PC-9 (cell line): ENCODE measurements at regions not wholly inside any gene's neighbourhood (a gene's known extent, or its start where the extent isn't known, plus 50 kb on each side); places are given as distances from the start of the nearest gene placed in this dataset.

ENCODE experiments used
- EZH2 ChIP-seq: fragments of 200-600 bp; sonication (generic); IDR thresholded peaks from 2 replicates; pipeline ENCODE4 v1.8.0; 2017; ENCODE audit warnings: antibody characterized with exemption, low read depth
- TF ChIP-seq, protein P1 (sequence below): fragments of 200-600 bp; sonication (generic); conservative IDR thresholded peaks from 2 replicates; pipeline ENCODE4 v1.6.1; 2017; ENCODE audit warnings: mixed run types, antibody characterized with exemption, mild to moderate bottlenecking, moderate library complexity

DNA sequence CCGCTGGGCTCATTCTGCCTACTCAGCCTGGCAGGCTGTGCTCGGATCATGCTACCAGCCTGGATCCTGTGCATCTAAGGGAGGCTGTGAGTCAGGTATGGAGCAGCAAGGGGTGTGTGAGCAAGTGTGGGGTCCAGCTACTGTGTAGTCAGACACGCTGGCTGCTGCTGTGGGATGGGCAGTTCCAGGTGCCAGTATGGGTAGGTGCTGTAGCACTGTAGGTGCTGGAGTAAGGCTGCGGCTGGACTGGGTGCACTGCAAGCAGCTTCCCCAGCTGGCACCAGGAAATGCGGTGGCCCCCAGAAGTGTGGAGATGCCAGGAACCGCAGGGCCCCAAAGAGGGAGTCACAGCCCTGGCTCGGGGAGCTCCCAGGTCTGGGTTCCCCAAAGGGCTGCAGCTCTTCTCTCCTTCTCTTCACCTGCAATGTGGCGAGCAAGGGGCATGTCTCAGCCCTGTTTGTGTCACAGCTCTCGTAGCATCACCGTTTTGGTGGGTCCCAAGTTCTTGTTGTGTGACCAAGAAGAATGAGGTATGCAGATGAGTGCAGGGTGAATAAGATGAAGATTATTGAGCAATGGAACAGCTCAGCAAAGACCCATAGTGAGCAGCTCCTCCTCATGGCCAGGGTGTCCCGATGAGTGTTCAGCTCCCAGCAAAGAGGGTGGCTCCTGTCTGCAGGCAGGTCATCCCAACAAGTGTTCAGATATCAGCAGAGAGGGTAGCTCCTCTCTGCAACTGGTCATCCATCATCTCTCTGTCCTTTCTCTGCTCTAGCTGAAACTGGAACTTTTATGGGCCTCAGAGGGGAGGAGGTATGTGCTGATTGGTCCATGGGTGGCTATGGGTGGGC is 462.9 kb downstream of the TBC1D22A start:
- TF ChIP-seq, protein P1, sequence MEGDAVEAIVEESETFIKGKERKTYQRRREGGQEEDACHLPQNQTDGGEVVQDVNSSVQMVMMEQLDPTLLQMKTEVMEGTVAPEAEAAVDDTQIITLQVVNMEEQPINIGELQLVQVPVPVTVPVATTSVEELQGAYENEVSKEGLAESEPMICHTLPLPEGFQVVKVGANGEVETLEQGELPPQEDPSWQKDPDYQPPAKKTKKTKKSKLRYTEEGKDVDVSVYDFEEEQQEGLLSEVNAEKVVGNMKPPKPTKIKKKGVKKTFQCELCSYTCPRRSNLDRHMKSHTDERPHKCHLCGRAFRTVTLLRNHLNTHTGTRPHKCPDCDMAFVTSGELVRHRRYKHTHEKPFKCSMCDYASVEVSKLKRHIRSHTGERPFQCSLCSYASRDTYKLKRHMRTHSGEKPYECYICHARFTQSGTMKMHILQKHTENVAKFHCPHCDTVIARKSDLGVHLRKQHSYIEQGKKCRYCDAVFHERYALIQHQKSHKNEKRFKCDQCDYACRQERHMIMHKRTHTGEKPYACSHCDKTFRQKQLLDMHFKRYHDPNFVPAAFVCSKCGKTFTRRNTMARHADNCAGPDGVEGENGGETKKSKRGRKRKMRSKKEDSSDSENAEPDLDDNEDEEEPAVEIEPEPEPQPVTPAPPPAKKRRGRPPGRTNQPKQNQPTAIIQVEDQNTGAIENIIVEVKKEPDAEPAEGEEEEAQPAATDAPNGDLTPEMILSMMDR, result no peak
- no peak for TF ChIP-seq EZH2
